H4 (cell line): ENCODE measurements at regions not wholly inside any gene's neighbourhood (a gene's known extent, or its start where the extent isn't known, plus 50 kb on each side); places are given as distances from the start of the nearest gene placed in this dataset.

Experiments
- DNase-seq: peaks from one replicate; pipeline ENCODE4 v3.0.0-alpha.2; 2015; ENCODE audit warnings: low spot score

DNA sequence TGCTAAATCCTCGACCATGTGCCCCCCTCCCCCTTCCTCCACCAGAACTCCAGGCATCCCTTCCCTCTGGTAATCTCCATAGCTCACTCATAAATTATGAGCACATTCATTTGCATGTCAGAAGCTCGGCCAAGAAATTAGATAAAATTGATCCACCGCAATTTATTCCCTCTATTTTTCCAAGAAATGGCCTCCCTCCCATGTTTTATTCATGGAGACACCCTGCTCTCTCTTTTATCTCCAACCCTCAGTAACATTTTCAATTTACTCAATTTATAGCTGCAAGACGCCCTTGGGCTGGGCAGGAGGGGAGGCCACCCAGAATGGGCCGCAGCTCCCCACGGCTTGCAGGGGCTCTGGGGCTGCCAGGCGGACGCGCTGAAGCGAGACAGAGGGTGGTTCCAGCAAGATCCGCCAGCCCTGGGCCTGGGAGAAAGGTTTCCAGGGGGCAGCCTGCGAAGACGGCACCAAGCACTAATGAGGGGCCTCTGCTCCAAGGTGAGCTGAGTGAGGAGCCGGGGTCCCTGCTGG, 54.7 kb upstream of the ZNF423 start:
- DNase-seq, result no peak

- no peak for DNase-seq
These were observed 55.5 kb upstream of the ZNF423 start for GRCh38 chr16:49911430-49911829.

- no peak for DNase-seq
These were observed 56.8 kb upstream of the ZNF423 start for GRCh38 chr16:49912721-49913120.

- DNase-seq, result no peak
These were observed 57.8 kb upstream of the ZNF423 start for GRCh38 chr16:49913720-49914119.

GRCh38 chr16:49914657-49915056, 58.7 kb upstream of the ZNF423 start:
- no peak for DNase-seq

DNA sequence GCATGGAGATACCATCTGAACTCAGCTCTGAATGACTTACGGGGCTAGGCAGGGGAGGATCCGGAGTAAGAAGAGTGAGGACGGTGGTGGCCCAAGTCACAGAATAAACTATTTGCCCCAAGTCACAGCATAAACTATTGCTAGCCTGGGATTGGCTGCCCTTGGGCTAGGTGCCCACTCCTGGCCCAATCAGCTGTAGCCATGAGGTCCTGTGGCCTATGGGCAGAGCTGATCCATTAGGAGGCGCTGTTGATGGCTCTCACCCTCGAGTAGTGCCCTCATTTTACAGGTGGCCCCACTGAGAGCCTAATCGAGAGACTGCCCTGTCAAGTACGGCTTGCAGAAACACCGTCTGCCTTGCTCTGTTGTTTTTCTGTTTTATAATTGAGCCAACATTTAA, 62.3 kb upstream of the ZNF423 start:
- DNase-seq, result no peak

DNA sequence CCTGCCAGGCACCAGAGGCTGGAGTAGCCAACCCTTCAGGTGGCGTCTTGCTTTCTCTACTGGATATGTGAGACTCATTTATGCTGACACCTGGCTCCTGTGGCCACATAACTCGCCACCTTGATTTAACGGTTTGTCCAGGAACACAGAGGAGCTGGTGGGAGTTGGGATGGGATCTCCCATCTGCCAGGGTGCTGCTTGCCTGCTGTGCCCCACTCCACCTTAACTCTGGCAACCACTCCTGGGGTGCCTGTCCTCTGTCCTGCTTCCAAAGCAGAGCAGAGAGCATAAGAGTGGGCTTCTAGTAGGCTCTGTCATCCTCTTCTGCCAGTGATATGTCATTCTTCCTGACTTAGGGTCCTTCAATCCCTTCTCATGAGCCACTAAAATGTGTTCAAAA, 63.4 kb upstream of the ZNF423 start:
- no peak for DNase-seq

GRCh38 chr16:49920397-49920796, 64.5 kb upstream of the ZNF423 start:
- DNase-seq, result no peak

GRCh38 chr16:49921106-49921505, 65.2 kb upstream of the ZNF423 start:
- DNase-seq, result no peak

DNA sequence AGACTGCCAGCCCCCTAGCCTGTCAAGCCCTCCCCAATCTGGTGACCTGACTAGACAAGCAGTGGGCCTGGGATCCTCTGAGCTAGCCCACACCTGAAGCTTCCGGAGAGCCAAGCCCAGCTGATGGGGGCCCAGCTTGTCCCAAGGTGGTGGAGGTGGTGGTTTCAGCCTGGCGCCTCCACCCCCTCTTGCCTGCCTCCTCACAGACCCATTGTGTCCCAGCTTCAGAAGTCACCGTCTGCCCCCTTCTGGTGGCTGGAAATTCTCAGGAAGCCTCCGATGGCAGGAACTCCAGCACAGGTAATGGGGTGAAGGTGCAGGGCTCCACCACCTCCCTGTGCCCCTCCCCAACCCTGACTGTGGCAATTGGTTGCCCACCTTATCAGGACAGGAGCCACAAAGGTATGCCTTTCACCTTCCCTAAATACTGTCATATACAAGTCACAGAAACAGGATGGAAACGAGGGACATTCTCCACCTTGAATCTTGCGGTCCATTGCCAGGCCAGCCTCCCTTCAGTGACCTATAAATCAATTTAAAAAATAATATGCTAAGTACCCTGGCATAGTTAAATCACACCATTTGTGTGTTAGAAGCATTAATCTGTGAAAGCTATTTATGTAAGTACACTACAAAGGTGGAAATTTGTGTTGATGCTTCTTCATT, 66.0 kb upstream of the ZNF423 start:
- DNase-seq, result peak; percentile 45

GRCh38 chr16:49923411-49923810, 67.5 kb upstream of the ZNF423 start:
- DNase-seq, result no peak

- peak; percentile 32 for DNase-seq
These were observed 68.2 kb upstream of the ZNF423 start for GRCh38 chr16:49924078-49924477.

DNA sequence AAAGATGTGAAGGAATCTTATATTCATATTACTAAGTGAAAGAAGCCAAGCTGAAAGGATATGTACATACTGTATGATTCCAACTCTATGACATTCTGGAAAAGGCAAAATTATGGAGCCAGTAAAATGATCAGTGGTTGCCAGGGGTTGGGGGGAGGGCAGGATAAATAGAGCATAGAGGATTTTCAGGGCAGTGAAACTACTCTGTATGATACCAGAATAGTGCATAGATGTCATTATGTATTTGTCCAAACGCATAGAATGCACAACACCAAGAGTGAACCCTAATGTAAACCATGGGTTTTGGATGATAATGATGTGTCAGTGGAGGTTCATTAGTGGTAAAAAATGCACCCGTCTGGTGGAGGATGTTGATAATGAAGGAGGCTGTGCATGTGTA, 71.0 kb upstream of the ZNF423 start:
- no peak for DNase-seq

DNA sequence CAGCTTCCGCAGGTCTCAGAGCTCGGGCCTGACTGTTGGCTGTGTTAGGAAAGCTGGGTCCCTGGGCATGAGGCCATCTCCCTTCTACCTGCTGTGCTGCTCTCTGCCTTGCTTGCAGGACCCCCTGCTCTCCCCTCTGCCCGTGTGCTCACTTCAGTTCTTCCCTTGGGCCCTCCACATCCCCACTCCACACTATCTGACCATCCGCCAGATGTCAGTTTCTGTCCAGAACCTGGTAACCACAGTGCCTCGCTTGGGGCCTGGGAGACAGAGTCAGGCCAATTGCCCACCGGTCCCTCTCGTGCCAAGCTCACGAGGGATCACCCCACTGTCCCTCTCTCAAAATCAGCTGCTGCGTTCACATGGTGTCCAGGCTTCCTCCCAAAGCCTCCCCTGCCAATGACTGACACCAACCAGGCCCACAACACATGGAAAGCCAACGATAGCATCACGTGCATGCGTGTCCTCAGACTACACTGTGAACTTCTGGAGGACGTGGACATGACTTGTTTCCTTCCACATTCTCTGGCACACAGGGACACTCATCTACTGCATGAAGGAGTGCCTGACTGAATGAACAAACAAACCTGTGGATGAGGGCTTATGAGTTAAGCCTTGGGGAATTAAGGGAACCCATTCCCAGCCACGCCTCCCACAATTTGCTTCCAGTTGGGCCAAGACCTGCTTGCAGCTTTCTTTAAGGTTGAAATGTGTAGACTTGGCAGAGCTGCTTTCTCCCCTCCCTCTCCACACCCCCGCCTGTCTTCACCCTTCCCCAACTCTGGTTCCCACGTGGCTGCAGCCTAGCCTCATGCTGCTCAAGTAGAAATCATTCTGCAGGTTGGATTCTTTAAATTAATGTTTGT, 72.5 kb upstream of the ZNF423 start:
- DNase-seq, result no peak

GRCh38 chr16:49929626-49930025, 73.7 kb upstream of the ZNF423 start:
- DNase-seq, result no peak

- no peak for DNase-seq
These were observed 74.9 kb upstream of the ZNF423 start for GRCh38 chr16:49930841-49931240.

DNA sequence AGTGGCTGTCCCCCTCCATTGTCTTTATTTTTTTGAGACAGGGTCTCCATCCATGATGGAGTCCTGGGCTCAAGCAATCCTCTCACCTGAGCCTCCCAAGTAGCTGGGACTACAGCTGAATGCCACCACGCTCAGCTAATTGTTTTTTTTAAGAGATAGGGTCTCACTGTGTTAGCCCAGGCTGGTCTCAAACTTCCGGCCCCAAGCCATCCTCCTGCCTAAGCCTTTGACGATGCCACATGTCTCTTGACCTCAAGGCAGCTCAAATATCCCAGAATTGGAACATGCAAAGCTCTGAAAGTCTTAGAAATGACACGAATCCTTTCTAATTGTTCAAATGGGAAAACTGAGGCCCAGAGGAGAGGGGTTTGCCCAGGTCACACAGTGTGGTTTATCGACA, 75.4 kb upstream of the ZNF423 start:
- DNase-seq, result no peak

DNA sequence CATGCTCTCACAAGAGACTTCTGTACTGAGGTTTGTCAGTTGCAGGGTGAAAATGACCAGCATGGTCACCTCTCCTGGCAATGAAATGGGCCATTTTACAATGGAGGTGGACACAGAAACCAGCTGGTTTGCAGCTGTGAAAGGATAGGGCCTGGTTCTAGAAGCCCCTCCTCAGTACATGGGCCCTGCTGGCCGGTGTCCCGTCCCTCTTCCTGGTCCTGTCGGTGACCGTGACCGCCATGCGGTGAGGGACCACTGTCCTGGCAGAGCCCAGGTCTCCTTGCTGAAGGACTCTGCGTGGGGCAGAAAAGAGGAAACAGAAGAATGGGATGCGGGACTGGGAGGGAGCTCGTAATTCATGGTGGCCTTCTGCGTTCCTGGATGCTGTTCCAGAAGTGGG, 76.0 kb upstream of the ZNF423 start:
- no peak for DNase-seq

GRCh38 chr16:49932434-49932833, 76.5 kb upstream of the ZNF423 start:
- DNase-seq, result no peak

GRCh38 chr16:49932946-49933345, 77.0 kb upstream of the ZNF423 start:
- DNase-seq, result no peak

DNA sequence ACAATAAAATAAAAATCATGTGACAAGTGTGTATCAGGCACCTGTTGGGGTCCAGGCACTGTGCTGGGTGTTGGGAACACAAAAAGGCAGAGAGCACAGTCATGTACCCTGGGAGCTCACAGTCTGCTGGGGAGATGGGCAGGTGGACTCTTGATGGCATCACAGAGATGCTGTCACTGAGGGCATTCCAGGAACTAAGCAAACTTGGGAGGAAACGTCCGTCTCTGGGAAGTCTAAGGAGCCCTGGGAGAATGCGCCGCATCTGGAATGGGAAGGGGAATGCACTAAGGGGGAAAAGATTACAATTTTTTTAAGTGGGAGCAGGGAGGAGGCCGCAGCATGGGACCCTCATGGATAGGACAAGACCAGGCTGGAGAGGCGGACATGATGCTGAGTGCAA, 80.9 kb upstream of the ZNF423 start:
- no peak for DNase-seq

DNA sequence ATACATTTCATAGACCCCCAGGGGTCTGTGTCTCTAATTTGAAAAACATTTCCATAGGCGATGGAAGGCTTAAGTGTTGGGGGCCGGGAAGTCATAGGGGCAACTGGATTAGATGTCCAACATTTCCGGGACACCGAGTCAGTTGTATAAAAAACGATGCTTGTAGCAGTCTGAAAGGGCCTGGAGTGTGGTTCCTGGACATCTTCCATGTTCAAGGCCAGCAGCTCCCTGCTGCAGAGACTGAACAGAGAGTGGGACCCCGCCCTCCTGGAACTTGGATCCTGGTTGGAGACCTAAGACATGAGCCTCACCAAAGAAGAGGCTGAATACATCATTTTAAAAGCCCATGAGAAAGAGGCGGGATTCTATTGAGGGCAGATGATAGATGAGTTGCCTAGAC, 82.0 kb upstream of the ZNF423 start:
- no peak for DNase-seq

- DNase-seq, result no peak
These were observed 83.6 kb upstream of the ZNF423 start for GRCh38 chr16:49939495-49939894.
